Effector CD4-positive, alpha-beta T cell (primary cell): ENCODE measurements at regions not wholly inside any gene's neighbourhood (a gene's known extent, or its start where the extent isn't known, plus 50 kb on each side); places are given as distances from the start of the nearest gene placed in this dataset.

Experiments used
- DNase-seq: peaks from one replicate; pipeline ENCODE4 v3.0.0-alpha.2; 2020

DNA sequence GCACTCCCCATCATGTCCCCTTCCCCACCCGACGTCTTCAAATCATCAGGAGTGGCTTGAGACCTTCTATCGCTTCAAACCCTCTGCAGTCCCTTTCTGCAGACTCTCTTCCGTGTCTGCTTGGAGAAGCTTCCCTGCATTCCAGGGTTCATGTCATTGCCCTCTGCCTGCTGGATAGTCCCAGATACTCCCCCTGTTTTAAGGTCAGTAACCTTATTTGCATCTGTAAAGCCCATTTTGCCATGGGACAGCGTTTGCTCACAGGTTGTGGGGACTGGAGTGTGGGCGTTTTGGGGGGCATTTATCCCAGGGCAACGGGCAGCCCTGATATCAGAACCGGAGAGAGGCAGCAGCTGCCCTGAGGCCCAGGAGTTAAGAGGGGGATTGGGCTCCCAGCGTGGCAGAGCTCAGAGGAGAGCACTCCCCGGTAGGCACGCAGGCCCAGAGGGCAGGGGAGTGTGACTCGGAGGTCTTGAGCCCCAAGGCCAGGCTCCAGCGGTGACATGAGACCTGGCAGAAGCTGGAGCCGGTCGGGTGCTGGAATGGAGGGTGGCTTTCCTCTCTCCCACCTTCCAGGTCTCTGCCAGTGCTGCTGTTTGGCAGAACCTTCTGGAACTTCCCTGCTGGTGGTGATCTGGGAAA, 73.8 kb downstream of the RTP5 start:
- DNase-seq: no peak

DNA sequence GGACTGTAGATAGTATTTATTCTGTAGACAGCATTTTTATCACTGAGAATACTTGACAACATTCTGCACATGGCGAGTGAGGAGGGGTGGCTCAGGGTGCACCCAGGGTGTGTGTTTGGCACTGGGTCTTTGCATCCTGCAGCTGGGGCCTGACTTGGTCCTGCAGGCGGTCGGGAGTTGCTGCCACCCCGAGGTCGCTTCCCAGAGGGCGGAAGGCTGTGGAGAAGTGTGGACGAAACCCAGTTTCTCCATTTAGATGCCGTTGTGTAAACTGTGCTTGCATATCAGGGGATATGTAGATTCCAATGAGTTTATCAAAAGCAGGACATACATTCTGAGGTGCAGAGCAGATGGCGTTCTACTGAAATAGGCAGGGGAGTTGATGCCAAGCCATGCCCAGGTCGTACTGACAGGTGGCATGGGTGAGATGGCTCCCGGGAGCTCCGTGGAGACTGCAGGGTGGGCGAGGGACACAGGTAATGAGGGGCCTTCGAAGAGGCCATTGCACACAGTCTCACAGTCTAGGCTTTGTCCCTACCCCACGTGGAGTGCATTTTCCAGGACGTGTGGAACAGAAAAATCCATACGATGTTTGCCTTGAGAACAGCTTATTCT, 74.5 kb downstream of the RTP5 start:
- no peak for DNase-seq

DNA sequence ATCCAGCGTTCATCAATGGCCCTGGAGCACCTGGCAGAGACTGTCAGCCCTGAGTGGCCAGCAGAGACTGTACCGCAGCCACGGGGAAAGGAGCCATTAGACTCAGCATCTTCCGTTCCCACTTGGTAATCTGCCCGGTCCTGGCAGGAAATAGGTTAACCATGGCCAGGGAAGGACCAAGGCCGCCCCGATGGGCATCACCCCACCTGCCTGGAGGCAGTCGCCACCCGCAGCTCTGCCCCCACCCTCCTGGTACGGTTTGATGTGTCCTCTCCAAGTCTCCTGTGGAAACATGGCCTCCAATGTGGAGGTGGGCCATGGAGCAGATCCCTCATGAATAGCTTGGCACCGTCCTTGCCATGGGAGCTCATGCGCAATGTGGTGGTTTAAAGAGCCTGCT, 75.3 kb downstream of the RTP5 start:
- no peak for DNase-seq

DNA sequence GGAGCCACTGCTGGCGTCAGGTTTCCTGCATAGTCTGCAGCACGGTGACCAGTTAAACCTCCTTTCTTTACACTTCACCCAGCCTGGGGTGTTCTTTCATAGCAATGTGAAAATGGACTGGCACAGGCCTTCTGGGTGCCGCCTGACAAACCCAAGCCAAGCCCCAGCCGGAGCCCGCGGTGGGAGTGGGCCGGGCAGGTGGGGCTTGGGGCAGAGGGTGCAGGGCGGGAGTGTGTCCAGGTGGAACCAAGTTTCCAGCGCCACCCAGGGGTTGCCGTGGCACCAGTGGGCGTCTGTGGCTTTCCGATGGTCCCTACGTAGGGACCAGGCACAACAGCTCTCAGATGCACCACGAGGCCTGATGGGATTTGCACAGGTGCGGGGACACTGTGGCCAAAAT, 75.8 kb downstream of the RTP5 start:
- DNase-seq: no peak

DNA sequence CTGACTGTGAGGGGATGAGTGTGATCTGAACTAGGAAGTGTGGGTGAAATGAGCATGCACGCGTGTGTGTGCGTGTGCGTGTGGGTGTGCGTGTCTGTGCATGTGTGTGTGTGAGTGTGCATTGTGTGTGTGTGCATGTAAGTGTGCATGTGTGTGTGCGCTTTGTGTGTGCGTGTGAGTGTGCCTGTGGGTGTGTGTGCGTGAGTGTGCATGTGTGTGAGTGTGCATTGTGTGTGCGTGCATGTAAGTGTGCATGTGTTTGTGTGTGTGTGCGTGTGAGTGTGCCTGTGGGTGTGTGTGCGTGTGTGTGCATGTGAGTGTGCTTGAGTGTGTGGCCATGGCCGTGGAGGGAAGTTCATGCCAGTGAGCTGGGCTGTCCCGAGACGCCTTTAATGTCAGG, 76.3 kb downstream of the RTP5 start:
- DNase-seq: no peak

DNA sequence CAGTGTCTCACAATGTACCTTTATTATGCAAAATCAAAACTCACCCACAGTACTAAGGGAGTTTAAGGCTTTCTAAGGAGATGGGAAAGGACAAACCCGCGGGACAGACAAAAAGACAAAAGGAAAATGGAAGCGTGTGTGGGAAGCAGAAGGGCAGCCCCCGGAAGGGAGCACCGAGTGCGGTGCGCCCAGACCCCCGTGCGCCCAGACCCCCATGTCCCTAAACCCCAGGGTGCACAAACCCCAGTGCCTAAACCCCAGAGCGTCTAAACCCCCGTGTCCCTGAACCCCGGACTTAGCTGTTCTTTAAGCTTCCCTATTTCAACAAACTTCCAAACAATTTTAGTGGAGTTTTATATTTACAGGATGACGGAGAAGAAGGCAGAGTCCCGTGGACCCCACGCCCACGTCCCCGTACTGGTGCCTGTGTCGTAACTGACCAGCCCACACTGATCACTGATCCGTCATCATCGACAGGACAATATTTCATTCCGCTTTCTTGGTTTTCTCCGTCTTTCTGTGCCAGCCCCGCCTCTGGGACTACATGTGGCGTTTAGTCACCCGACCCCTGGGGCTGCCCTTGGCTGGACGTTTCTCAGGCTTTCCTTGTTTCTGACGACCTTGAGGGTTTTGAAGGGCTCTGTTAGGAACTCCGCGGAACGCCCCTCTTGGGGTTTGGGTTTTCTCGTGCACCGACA, 76.9 kb downstream of the RTP5 start:
- no peak for DNase-seq

DNA sequence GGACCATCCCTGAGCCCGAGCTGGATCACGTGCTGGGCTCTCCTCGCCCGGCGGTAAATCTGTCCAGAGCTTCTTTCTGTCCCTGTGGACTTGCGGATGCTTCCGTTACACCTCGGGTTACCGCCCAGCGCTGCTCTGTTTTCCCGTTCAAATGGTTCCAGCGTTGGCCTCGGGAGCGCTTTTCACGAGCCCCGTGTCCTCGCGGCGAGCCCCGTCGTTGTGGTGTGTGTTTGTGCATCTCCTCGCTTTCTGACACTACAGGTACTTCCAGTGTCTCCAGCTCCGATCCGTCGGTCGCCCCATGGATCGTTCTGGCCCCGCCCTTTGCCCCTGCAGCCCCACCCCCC, 77.4 kb downstream of the RTP5 start:
- no peak for DNase-seq

DNA sequence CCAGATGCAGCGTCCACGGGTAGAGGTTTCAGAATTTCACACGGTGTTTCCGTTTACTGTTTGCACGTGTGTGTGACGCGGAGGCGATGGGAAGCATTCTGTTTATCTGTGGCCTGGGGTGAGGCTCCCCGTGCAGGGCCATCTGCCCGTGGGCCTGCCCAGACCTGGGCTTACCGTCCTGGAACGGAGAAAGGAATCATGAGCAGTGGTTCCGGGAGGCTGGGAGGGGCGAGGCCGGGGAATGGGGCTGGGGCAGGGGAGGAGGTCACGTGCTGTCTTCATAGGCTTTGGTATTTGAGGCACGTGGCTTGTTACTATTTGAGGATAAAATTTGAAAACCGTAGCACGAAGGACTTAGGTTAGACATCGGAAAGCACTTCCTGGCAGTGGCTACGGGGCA, 77.9 kb downstream of the RTP5 start:
- no peak for DNase-seq

DNA sequence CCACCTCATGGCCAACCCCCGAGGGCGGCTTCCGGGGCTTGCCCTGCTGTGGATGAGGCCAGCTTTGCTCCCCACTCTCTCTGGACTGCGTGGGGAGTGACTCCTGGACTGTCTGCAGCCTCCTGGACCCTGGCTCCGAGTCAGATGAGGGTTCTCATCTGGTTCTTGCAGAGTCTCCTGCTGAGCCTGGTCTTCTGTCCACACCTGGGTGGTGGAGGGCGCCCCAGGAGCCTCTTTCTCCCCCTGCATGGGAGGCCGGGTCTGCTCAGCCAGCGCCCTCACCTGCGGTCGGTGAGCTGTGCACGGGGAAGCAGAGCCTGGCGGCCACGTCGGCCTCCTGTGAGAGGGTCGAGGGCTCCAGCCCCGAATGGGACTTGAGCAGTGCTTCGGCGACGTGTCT, 78.3 kb downstream of the RTP5 start:
- DNase-seq: no peak

DNA sequence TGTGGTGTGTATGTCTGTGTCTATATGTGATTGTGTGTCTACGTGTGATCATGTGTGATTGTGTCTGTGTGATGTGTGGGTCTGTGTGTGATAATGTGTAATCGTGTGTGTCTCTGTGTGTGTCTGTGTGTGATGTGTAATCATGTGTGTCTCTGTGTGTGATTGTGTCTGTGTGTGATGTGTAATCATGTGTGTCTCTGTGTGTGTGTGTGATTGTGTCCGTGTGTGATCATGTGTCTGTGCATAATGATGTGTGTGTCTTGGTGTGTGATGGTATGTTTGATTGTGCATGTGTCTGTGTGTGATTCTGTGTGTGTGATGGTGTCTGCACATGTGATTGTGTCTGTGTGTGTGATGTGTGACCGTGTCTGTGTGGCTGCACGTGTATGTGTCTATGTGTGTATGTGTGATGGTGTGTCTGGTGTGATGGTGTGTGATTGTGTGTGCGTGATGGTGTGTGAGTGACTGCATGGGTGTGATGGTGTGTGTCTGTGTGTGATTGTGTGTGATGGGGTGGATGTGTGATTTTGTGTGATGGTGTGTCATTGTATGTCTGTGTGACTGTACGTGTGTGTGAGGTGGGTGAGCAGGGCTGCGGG, 78.9 kb downstream of the RTP5 start:
- DNase-seq: no peak

DNA sequence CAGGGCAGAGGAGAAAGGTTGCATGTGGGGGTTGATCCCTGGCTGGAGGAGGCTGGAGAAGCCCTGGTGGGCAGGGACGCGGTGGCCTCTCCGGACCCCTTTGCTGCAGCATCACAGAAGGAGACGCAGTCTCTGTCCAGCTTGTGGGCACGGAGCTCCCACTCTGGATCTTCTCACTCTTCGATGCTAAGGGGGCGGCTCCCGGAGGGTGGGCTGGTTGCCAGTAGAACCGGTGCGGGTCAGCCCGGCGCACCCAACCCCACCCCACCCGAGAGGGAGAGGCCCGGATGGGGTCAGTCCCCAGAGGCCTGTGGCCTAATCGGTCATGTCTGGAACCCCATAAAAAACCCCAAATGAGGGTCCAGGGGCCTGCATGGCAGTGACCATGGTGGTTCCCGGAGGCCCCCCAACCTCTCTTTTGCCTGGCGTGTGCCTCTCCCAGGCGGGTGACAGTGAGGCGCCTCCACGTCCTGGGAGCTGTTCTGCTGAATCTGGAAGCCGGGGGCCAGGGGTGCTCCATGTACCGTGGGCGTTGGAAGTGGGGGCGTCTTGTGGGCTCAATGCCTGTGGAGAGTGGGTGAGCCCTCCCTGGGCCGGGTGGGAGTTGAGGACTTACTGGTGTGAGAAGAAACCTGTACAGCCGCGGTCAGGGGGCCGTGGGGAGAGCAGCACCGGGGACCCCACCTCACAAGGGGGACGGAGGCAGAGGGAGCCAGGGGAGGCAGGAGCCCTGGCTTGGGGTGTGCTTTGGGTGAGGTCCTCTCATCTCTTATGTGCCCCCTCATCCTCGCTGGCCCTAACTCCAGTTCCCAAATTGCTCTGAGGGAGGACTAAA, 79.6 kb downstream of the RTP5 start:
- DNase-seq: no peak

DNA sequence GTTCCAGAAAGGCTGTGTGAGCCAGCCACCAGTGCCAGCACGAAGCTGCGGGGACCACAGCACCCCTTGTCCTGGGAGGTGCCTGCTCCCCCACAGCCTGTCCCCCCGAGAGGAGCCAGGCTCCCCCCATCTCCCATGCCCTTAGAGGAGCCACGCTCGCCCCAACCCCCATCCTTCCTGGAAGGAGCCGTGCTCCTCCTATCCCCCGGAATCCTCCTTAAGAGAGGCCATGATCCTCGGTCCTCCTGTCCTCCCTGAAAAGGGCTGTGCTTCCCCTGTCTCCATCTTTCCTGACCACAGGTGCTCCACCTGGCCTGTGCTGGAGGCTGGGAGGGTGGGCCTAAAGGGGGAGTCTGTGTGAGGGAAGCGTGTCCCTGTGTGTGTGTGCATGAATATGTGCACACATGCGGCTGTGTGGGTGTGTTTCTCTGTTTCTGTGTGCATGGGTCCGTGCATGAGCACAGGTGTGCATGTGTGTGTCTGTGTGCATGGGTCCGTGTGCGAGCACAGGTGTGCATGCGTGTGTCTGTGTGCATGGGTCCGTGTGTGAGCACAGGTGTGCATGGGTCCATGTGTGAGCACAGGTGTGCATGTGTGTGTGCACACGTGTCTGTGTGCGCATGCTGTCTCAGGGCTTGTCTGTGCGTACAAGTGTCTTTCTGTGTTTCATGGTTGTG, 80.3 kb downstream of the RTP5 start:
- no peak for DNase-seq

DNA sequence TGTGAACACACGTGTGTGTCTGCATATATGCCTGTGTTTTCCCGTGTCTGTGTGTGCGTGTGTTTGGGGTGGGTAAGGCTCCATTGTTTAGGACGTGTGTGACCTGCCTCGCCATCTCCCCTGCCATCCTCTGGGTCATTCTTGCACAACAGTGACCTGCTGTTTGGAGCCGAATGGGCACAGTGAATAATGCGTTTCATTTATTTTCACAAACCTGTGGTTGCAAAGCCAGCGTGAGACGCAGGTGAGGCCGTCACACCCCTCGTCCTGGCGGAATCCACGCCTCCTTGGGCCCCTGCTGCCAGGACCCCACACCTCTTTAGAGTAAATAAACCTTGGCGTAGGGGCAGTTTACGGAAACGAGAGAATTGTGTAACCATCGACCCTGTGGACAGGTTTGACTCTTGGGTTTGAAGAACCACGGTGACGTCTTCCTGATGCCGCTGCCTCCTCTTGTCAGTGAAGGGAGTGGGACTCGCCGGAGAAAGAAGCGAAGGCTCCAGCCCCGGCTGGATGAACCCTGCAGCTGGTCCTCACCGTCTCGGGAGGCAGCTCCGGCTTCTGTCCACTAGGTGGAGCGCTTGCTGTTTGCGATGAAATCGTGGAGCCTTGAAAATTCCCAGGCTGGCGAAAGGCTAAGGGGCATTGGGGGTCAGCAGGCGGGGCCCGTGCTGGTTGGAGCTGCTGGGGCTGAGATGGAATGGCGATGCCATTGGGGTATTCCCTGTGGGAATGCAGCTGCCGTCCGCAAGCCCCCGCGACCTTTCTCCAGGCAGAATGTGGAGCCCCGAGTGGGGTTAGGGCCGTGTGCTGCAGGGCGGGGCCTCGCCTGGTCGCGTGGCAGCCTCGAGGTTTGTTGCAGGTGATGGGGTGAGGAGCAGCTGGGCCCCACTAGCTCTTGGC, 81.1 kb downstream of the RTP5 start:
- DNase-seq: peak; percentile 54

DNA sequence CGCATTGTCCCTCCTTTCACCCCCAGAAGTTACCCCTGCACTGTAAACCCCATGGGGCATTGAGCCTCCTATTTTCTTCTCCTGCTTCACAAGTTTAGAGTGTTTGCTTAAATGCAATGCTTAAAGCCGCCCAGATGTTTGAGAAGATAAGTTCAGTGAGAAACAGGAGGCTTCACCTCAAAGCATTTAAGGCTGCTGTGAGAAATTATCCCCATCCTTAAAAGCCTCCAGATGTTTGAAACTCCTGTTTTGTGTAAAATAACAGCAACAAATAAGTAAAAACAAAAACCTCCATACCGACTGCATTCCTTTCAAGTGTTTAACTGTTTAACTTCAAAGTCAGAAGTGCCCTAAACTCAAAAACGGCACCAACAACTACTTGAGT, 81.8 kb downstream of the RTP5 start:
- DNase-seq: no peak

DNA sequence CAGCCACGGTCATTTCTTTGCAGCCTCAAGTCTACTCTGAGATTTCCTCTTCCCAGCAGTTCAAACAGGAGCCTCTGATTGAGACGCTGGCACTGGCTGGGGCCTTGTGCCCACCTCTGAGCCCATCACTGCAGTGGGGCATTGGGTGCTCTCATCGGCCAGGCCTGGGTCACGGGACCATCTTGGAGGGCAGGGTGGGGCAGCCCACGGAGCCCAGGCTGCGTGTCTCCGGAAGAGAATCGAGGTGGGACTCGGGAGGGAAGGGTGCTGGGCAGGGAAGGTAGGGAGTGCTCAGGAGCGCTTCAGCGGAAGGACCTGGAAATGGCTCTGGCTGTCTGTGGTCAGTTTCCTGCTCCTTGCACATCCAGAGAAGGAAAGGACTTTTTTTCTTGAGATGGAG, 82.4 kb downstream of the RTP5 start:
- DNase-seq: no peak

DNA sequence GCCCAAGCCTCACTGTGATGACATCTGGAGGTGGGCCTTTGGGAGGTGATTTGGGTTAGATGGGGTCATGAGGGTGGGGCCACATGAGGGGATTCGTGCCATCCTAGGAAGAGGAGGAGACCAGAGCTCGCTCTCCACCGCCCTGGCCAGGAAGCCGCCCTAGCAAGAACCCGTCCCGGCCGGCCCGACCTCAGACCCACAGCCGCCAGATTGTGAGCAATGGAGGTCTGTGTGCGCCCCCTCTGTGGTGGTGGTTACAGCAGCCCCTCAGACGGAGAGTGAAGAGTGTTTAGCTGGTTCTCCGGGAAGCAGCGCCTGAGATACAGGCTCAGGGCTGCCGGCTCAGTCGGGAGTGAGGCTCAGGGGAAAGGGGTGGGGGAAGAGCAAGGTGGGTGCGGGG, 83.3 kb downstream of the RTP5 start:
- no peak for DNase-seq

DNA sequence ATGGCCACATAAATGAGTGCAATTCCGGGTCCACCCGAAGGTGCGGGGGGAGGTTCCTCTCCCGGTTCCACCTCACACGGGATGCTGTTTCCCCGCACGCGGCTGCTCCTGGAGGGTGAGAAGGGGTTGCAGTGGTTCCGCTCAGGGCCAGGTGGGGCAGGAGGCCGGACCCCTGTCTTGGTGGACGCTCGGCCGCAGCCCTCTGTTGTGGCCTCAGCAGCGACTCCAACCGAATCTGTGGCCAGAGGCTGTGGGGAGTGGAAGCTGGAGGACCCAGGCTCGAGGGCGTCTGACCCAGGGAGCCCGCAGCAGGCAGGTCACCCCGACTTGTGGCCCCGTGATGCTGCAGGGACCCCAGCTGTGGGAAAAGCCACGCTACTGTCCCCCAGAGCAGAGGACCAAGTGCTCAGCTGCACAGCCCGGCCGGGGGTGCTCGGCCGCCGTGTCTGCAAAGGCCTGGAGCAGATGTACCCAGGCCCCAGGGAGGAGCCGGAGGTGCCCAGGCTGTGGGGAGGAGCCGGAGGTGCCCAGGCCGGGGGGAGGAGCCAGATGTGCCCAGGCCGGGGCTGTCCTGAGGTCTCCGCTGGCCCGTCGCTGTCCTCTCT, 83.9 kb downstream of the RTP5 start:
- DNase-seq: no peak

DNA sequence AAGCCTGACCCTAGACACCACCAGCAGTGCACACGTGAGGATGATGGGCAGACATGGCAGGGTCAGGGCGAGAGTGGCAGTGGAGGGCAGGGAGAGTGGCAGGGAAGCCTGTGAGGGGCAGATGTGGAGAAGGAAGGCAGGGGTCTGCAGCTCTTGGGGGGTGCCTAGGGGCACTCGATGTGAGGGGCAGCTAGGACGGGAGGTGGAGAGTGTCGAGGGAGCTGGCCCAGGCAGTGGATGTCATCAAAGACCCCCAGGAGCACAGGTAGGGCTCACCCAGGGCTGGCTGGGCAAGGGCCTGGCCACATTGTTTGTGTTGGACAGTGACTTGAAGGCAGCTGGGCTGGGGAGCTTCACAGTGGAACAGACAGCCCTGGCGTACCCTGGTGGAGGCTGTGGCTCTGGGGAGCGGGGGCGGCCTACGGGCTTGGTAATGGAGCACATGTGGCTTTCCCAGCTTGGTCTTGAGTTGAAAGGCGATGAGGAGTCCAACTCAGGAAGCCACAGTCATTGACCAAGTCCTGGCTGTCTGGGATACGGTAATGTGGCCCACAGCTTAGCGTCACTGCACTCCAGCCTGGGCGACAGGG, 87.1 kb downstream of the RTP5 start:
- no peak for DNase-seq

DNA sequence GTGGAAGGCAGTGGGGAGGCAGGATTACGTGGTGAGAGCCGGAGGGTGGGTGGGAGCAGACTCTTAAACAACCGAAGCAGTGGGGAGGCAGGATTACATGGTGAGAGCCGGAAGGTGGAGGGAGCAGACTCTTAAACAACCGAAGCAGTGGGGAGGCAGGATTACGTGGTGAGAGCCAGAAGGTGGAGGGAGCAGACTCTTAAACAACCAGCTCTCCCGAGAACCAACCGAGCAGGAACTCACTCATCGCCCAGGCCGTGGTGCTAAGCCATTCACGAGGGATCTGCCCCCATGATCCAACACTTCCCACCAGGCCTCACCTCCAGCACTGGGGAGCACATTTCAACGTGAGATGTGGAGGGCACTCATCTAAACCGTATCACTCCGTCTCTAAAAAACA, 87.7 kb downstream of the RTP5 start:
- DNase-seq: no peak

DNA sequence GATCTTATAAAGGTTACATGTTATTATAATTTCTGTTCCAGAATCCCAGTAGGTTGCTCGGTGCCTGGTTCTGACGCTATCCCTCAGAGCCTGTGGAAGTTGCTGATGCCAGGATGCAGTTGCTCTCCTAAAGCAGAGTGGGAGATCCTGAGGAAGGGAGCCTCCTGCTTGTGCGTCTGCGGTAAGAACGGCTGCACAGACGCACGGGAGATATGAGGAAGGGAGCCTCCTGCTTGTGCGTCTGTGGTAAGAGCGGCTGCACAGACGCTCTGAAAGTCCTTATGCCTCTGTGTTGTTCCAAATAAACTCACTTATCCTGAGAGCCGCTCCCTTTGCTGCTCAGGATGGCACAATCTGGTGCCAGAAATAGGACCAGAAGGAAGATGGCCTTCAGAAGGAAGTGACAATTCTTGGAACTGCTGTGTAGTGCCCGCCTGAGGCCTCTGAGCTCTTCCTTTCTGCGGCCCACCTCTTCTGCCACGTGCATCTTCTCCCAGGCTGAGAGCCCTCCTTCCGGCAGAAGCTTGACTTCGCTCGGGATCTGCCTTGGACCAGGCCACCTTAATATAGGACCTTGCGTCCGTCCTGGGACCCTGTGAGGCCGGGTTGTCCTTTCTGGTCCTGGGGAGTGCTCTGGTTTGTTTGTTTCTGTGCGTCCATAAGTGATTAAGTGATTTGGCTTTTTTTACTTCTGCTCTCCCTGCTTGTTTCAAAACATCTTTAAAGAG, 89.5 kb downstream of the RTP5 start:
- no peak for DNase-seq
